PC-3 (cell line): ENCODE measurements at regions not wholly inside any gene's neighbourhood (a gene's known extent, or its start where the extent isn't known, plus 50 kb on each side); places are given as distances from the start of the nearest gene placed in this dataset.

Experiments
- ATAC-seq: fragments of 200-7000 bp; cut with Tn5 transposase; 2 replicates; pipeline ENCODE4 v1.9.1; 2020; ENCODE audit warnings: mild to moderate bottlenecking, moderate library complexity
- BruUV-seq: library from RNA; stranded (reverse); fragments of 400-500 nt; replicated peaks from 2 replicates; lab custom pipeline; 2021; lab: Mats Ljungman, UMichigan
- CTCF ChIA-PET: fragments of 300-600 bp; sonication (Branson Sonifier 250); formaldehyde crosslinking; loops from one replicate; lab custom pipeline; 2022; ENCODE audit warnings: antibody characterized with exemption; lab: Charles Lee
- POLR2A ChIA-PET: fragments of 300-600 bp; sonication (Branson Sonifier 250); formaldehyde crosslinking; loops from one replicate; lab custom pipeline; 2022; ENCODE audit warnings: antibody characterized with exemption; ENCODE audit not compliant: unreplicated experiment; lab: Charles Lee
- DNase-seq: peaks from one replicate; pipeline ENCODE4 v3.0.0-alpha.2; 2015
- H2AFZ ChIP-seq: fragments of 300-600 bp; sonication (generic); 2 replicates; pipeline ENCODE4 v1.6.0; 2016; ENCODE audit warnings: antibody characterized with exemption, low read length
- H3F3A ChIP-seq: fragments of 300-600 bp; sonication (generic); one replicate; pipeline ENCODE4 v1.6.0; 2017; ENCODE audit warnings: antibody characterized with exemption, low read length, control low read depth, mild to moderate bottlenecking; ENCODE audit not compliant: unreplicated experiment
- H3K27ac ChIP-seq: fragments of 300-600 bp; sonication (generic); 2 replicates; pipeline ENCODE4 v1.5.1; 2016; ENCODE audit warnings: mild to moderate bottlenecking, low read length
- H3K27me3 ChIP-seq: fragments of 300-600 bp; sonication (generic); 2 replicates; pipeline ENCODE4 v1.6.1; 2016; ENCODE audit warnings: low read length, mixed read lengths
- H3K36me3 ChIP-seq: fragments of 300-600 bp; sonication (generic); 2 replicates; pipeline ENCODE4 v1.6.1; 2016; ENCODE audit warnings: low read depth, mixed run types, low read length, mixed read lengths
- H3K4me1 ChIP-seq: fragments of 300-600 bp; sonication (generic); 2 replicates; pipeline ENCODE4 v1.5.1; 2016; ENCODE audit warnings: low read length; ENCODE audit not compliant: insufficient read depth
- H3K4me2 ChIP-seq: fragments of 300-600 bp; sonication (generic); 2 replicates; pipeline ENCODE4 v1.6.0; 2016; ENCODE audit warnings: low read length
- H3K4me3 ChIP-seq: fragments of 300-600 bp; sonication (generic); 2 replicates; pipeline ENCODE4 v1.5.1; 2016; ENCODE audit warnings: mild to moderate bottlenecking, low read length, mixed read lengths
- H3K79me2 ChIP-seq: fragments of 300-600 bp; sonication (generic); 2 replicates; pipeline ENCODE4 v1.6.1; 2017; ENCODE audit warnings: low read length, mixed read lengths
- H3K9ac ChIP-seq: fragments of 300-600 bp; sonication (generic); 2 replicates; pipeline ENCODE4 v1.6.0; 2016; ENCODE audit warnings: mild to moderate bottlenecking, low read length
- H3K9me2 ChIP-seq: fragments of 300-600 bp; sonication (generic); replicated peaks from 2 replicates; pipeline ENCODE4 v1.6.1; 2016; ENCODE audit warnings: mixed run types, low read length, mixed read lengths
- H3K9me3 ChIP-seq: fragments of 300-600 bp; sonication (generic); 2 replicates; pipeline ENCODE4 v1.6.1; 2016; ENCODE audit warnings: low read length, mixed read lengths
- H4K20me1 ChIP-seq: fragments of 300-600 bp; sonication (generic); 2 replicates; pipeline ENCODE4 v1.6.1; 2016; ENCODE audit warnings: low read length, mixed read lengths
- CTCF ChIP-seq: fragments of 300-600 bp; sonication (generic); conservative IDR thresholded peaks from 2 replicates; pipeline ENCODE4 v1.5.1; 2017; ENCODE audit warnings: antibody characterized with exemption, low read depth, mild to moderate bottlenecking, low read length
- EZH2 ChIP-seq: fragments of 300-600 bp; sonication (generic); IDR thresholded peaks from one replicate; pipeline ENCODE4 v1.6.1; 2017; ENCODE audit warnings: antibody characterized with exemption, mild to moderate bottlenecking, low read length; ENCODE audit not compliant: unreplicated experiment
- EZH2phosphoT487 ChIP-seq: fragments of 300-600 bp; sonication (generic); IDR thresholded peaks from 2 replicates; pipeline ENCODE4 v1.6.1; 2018; ENCODE audit warnings: mild to moderate bottlenecking, antibody characterized with exemption, low read length, borderline replicate concordance
- intact Hi-C: fragments of 100-400 bp; cut with micrococcal nuclease; formaldehyde crosslinking; loops from 2 replicates; pipeline ENCODE4 v1.9.0; 2023

- Histone ChIP-seq H3K4me2 (no peak overlapping the region), H3K4me3 (no peak overlapping the region), H3K9me3 (no peaks in the 10 kb centered on the region), H3K4me1 (peaks cover 3% of the 10 kb centered on the region; the same call in 1 of the 2 replicates), H3F3A (no peaks in the 10 kb centered on the region), H3K79me2 (no peaks in the 10 kb centered on the region), H3K36me3 (no peaks in the 10 kb centered on the region), H3K9me2 (no peaks in the 10 kb centered on the region), H3K27me3 (no peaks in the 10 kb centered on the region), H3K9ac (no peak overlapping the region), H4K20me1 (no peaks in the 10 kb centered on the region), H2AFZ (no peak overlapping the region), H3K27ac (no peak overlapping the region)
- POLR2A ChIA-PET, result no interaction called here
- DNase-seq, result no peak
- intact Hi-C loops, result no loop called here
- BruUV-seq, result no TSS peak
- no peak for ATAC-seq
- CTCF ChIA-PET, result no interaction called here
- TF ChIP-seq EZH2phosphoT487 (no peak), CTCF (no peak), EZH2 (no peak)
These were observed 284.1 kb upstream of the ONECUT1 start for GRCh38 chr15:53074221-53074620.

GRCh38 chr15:53072077-53072476 is 281.9 kb upstream of the ONECUT1 start:
- ATAC-seq, result peak; percentile 92
- DNase-seq, result peak; percentile 92
- H3K9me3 ChIP-seq, result no peaks in the 10 kb centered on the region
- CTCF ChIA-PET, result no interaction called here
- no peaks in the 10 kb centered on the region for H3F3A ChIP-seq
- BruUV-seq, result no TSS peak
- no peak overlapping the region for H3K4me3 ChIP-seq
- TF ChIP-seq CTCF (no peak), EZH2phosphoT487 (no peak), EZH2 (no peak)
- H3K4me2 ChIP-seq, result no peak overlapping the region
- peaks cover 17% of the 10 kb centered on the region for H3K27me3 ChIP-seq
- no peak overlapping the region for H2AFZ ChIP-seq
- H3K27ac ChIP-seq, result no peak overlapping the region
- no peaks in the 10 kb centered on the region for H3K36me3 ChIP-seq
- H3K79me2 ChIP-seq, result no peaks in the 10 kb centered on the region
- no peaks in the 10 kb centered on the region for H4K20me1 ChIP-seq
- intact Hi-C loops, result no loop called here
- POLR2A ChIA-PET, result no interaction called here
- no peaks in the 10 kb centered on the region for H3K9me2 ChIP-seq
- peaks cover 3% of the 10 kb centered on the region; the same call in 1 of the 2 replicates for H3K4me1 ChIP-seq
- no peak overlapping the region for H3K9ac ChIP-seq

GRCh38 chr15:53068636-53069035 is 278.5 kb upstream of the ONECUT1 start:
- no peak overlapping the region for H3K27ac ChIP-seq
- POLR2A ChIA-PET, result no interaction called here
- no peaks in the 10 kb centered on the region for H4K20me1 ChIP-seq
- CTCF ChIA-PET, result no interaction called here
- H3K27me3 ChIP-seq, result peaks cover 27% of the 10 kb centered on the region
- intact Hi-C loops, result no loop called here
- DNase-seq (no peak), ATAC-seq (no peak)
- H3K9me3 ChIP-seq, result no peaks in the 10 kb centered on the region
- H3F3A ChIP-seq, result no peaks in the 10 kb centered on the region
- H3K36me3 ChIP-seq, result no peaks in the 10 kb centered on the region
- peaks cover 3% of the 10 kb centered on the region; the same call in 1 of the 2 replicates for H3K4me1 ChIP-seq
- no peak overlapping the region for H3K4me2 ChIP-seq
- TF ChIP-seq CTCF (no peak), EZH2phosphoT487 (no peak), EZH2 (no peak)
- no peak overlapping the region for H2AFZ ChIP-seq
- H3K9ac ChIP-seq, result no peak overlapping the region
- no peak overlapping the region for H3K4me3 ChIP-seq
- no TSS peak for BruUV-seq
- no peaks in the 10 kb centered on the region for H3K9me2 ChIP-seq
- no peaks in the 10 kb centered on the region for H3K79me2 ChIP-seq
